Erythroblast (primary cell): ENCODE measurements at regions not wholly inside any gene's neighbourhood (a gene's known extent, or its start where the extent isn't known, plus 50 kb on each side); places are given as distances from the start of the nearest gene placed in this dataset.
"Not testable (repeated sequence)": the region's sequence is repeated elsewhere in the genome, so short reads cannot be mapped to it uniquely, and the experiment has no call there.

ENCODE experiments used
- DNase-seq, 2 experiments: peaks; one replicate each; lab custom pipeline; 2025; lab: John Stamatoyannopoulos, UW
- GATA1 ChIP-seq: IDR thresholded peaks from 2 replicates; pipeline ENCODE4 v1.6.1; 2011; ENCODE audit warnings: low read depth, mild to moderate bottlenecking, control low read depth, low read length, moderate library complexity
- POLR2A ChIP-seq: IDR thresholded peaks from 2 replicates; pipeline ENCODE4 v1.6.1; 2011; ENCODE audit warnings: mild to moderate bottlenecking, low read length

GRCh38 chr6:126824815-126825214 lies 293.7 kb upstream of the RSPO3 start:
- DNase-seq: no peak
- TF ChIP-seq GATA1 (no peak), POLR2A (no peak)

GRCh38 chr6:126826166-126826714 lies 292.2 kb upstream of the RSPO3 start:
- TF ChIP-seq POLR2A (no peak), GATA1 (no peak)
- DNase-seq: no peak

GRCh38 chr6:126831461-126831860 lies 287.0 kb upstream of the RSPO3 start:
- no peak for TF ChIP-seq GATA1
- TF ChIP-seq POLR2A: no peak
- no peak for DNase-seq

- TF ChIP-seq GATA1 (no peak), POLR2A (no peak)
- DNase-seq: no peak
Measured at GRCh38 chr6:126842769-126843168, 275.7 kb upstream of the RSPO3 start.

- no peak for TF ChIP-seq POLR2A
- no peak for TF ChIP-seq GATA1
- DNase-seq: no peak
Measured at GRCh38 chr6:126848119-126848518, 270.4 kb upstream of the RSPO3 start.

- no peak for DNase-seq
- TF ChIP-seq GATA1 (no peak), POLR2A (no peak)
Measured at GRCh38 chr6:126867641-126868040, 250.8 kb upstream of the RSPO3 start.

- no peak for TF ChIP-seq GATA1
- no peak for TF ChIP-seq POLR2A
- no peak for DNase-seq
Measured at GRCh38 chr6:126873351-126873750, 245.1 kb upstream of the RSPO3 start.

GRCh38 chr6:126873791-126874190 lies 244.7 kb upstream of the RSPO3 start:
- no peak for DNase-seq
- TF ChIP-seq POLR2A (no peak), GATA1 (no peak)

- TF ChIP-seq GATA1: no peak
- TF ChIP-seq POLR2A: no peak
- DNase-seq: no peak
Measured at GRCh38 chr6:126876446-126876845, 242.0 kb upstream of the RSPO3 start.

GRCh38 chr6:126880964-126881363 lies 237.5 kb upstream of the RSPO3 start:
- TF ChIP-seq GATA1 (no peak), POLR2A (no peak)
- DNase-seq: no peak

GRCh38 chr6:126886106-126886505 lies 232.4 kb upstream of the RSPO3 start:
- DNase-seq: no peak
- TF ChIP-seq POLR2A (no peak), GATA1 (no peak)

- DNase-seq: no peak
- TF ChIP-seq POLR2A: no peak
- TF ChIP-seq GATA1: no peak
Measured at GRCh38 chr6:126888727-126889725, 229.4 kb upstream of the RSPO3 start.

- TF ChIP-seq POLR2A: no peak
- no peak for TF ChIP-seq GATA1
- no peak for DNase-seq
Measured at GRCh38 chr6:126890055-126890454, 228.4 kb upstream of the RSPO3 start.

- DNase-seq: no peak
- TF ChIP-seq GATA1 (no peak), POLR2A (no peak)
Measured at GRCh38 chr6:126891158-126891557, 227.3 kb upstream of the RSPO3 start.

- DNase-seq: not testable (repeated sequence)
Measured at GRCh38 chr6:126892869-126893268, 225.6 kb upstream of the RSPO3 start.
